Nephron (organoid): ENCODE measurements at regions not wholly inside any gene's neighbourhood (a gene's known extent, or its start where the extent isn't known, plus 50 kb on each side); places are given as distances from the start of the nearest gene placed in this dataset.

Experiments
- H3K27ac Mint-ChIP-seq, 3 experiments: 2 replicates each; pipeline ENCODE4 v1.8.0; 2020; ENCODE audit warnings: mixed read lengths in 3 of 3, mild to moderate bottlenecking in 2 of 3, moderate library complexity in 1 of 3
- H3K27me3 Mint-ChIP-seq: 2 replicates; pipeline ENCODE4 v1.8.0; 2021; ENCODE audit warnings: low read depth, mild to moderate bottlenecking, moderate library complexity, mixed read lengths
- H3K36me3 Mint-ChIP-seq: 2 replicates; pipeline ENCODE4 v1.8.0; 2020; ENCODE audit warnings: low read depth, mixed read lengths
- H3K4me1 Mint-ChIP-seq: 2 replicates; pipeline ENCODE4 v1.8.0; 2020; ENCODE audit warnings: mixed read lengths
- H3K4me3 Mint-ChIP-seq, 3 experiments: 2 replicates each; pipeline ENCODE4 v1.8.0; 2020; ENCODE audit warnings: mild to moderate bottlenecking in 3 of 3, mixed read lengths in 3 of 3, moderate library complexity in 2 of 3
- H3K9me3 Mint-ChIP-seq: 2 replicates; pipeline ENCODE4 v1.8.0; 2020; ENCODE audit warnings: mixed read lengths
- CTCF ChIP-seq, 3 experiments: fragments of 200-600 bp; sonication (generic); IDR thresholded peaks; one replicate each; pipeline ENCODE4 v1.5.0; 2021; ENCODE audit warnings: antibody characterized with exemption in 3 of 3; ENCODE audit not compliant: unreplicated experiment in 3 of 3

- peaks cover 10% of the 10 kb centered on the region for H3K4me1 Mint-ChIP-seq
- H3K36me3 Mint-ChIP-seq: no peaks in the 10 kb centered on the region
- H3K27me3 Mint-ChIP-seq: peaks cover 13% of the 10 kb centered on the region
- H3K4me3 Mint-ChIP-seq: no peak overlapping the region
- H3K27ac Mint-ChIP-seq: no peak overlapping the region
- TF ChIP-seq CTCF (IDR thresholded peaks at IDR 0.05; ENCODE audit: unreplicated experiment in 3 of 3): no peak
- H3K9me3 Mint-ChIP-seq: no peaks in the 10 kb centered on the region
These were observed 182.9 kb upstream of the SOX9 start for GRCh38 chr17:71937914-71938313.

GRCh38 chr17:71938340-71939010, 182.3 kb upstream of the SOX9 start:
- Mint-ChIP-seq H3K4me3 (no peak overlapping the region), H3K27me3 (peaks cover 13% of the 10 kb centered on the region), H3K36me3 (no peaks in the 10 kb centered on the region), H3K4me1 (peaks cover 10% of the 10 kb centered on the region), H3K27ac (no peak overlapping the region), H3K9me3 (no peaks in the 10 kb centered on the region)
- no peak for TF ChIP-seq CTCF (IDR thresholded peaks at IDR 0.05; ENCODE audit: unreplicated experiment in 3 of 3)

GRCh38 chr17:71941920-71942319, 178.9 kb upstream of the SOX9 start:
- no peak for TF ChIP-seq CTCF (IDR thresholded peaks at IDR 0.05; ENCODE audit: unreplicated experiment in 3 of 3)
- H3K4me3 Mint-ChIP-seq: no peak overlapping the region
- peaks cover 10% of the 10 kb centered on the region for H3K27me3 Mint-ChIP-seq
- H3K36me3 Mint-ChIP-seq: no peaks in the 10 kb centered on the region
- H3K4me1 Mint-ChIP-seq: peaks cover 10% of the 10 kb centered on the region
- peaks cover 13% of the 10 kb centered on the region for H3K9me3 Mint-ChIP-seq
- no peak overlapping the region for H3K27ac Mint-ChIP-seq

GRCh38 chr17:71942626-71943025, 178.2 kb upstream of the SOX9 start:
- no peak for TF ChIP-seq CTCF (IDR thresholded peaks at IDR 0.05; ENCODE audit: unreplicated experiment in 3 of 3)
- Mint-ChIP-seq H3K4me3 (no peak overlapping the region), H3K4me1 (peaks cover 6% of the 10 kb centered on the region), H3K36me3 (no peaks in the 10 kb centered on the region), H3K27ac (no peak overlapping the region), H3K27me3 (peaks cover 10% of the 10 kb centered on the region), H3K9me3 (peaks cover 13% of the 10 kb centered on the region)

- no peaks in the 10 kb centered on the region for H3K36me3 Mint-ChIP-seq
- no peak overlapping the region for H3K27ac Mint-ChIP-seq
- TF ChIP-seq CTCF (IDR thresholded peaks at IDR 0.05; ENCODE audit: unreplicated experiment in 3 of 3): no peak
- H3K27me3 Mint-ChIP-seq: no peaks in the 10 kb centered on the region
- H3K9me3 Mint-ChIP-seq: peaks cover 13% of the 10 kb centered on the region
- H3K4me1 Mint-ChIP-seq: no peaks in the 10 kb centered on the region
- H3K4me3 Mint-ChIP-seq: no peak overlapping the region
These were observed 172.0 kb upstream of the SOX9 start for GRCh38 chr17:71948703-71949422.

- peaks cover 9% of the 10 kb centered on the region for H3K27me3 Mint-ChIP-seq
These were observed 161.7 kb upstream of the SOX9 start for GRCh38 chr17:71959154-71959553.

More at GRCh38 chr17:71959154-71959553, 161.7 kb upstream of the SOX9 start:
- no peak for TF ChIP-seq CTCF (IDR thresholded peaks at IDR 0.05; ENCODE audit: unreplicated experiment in 3 of 3)
- no peak overlapping the region for H3K27ac Mint-ChIP-seq
- H3K4me1 Mint-ChIP-seq: peaks cover 6% of the 10 kb centered on the region
- H3K36me3 Mint-ChIP-seq: no peaks in the 10 kb centered on the region
- H3K4me3 Mint-ChIP-seq: no peak overlapping the region
- H3K9me3 Mint-ChIP-seq: no peaks in the 10 kb centered on the region
